Naive B cell (primary cell): ENCODE measurements at regions not wholly inside any gene's neighbourhood (a gene's known extent, or its start where the extent isn't known, plus 50 kb on each side); places are given as distances from the start of the nearest gene placed in this dataset.

Experiments
- ATAC-seq, 2 donors: fragments of 150-1000 bp; cut with Tn5 transposase; 2 replicates each; pipeline ENCODE4 v1.10.0; 2021; ENCODE audit warnings: low read depth in 2 of 2, mild to moderate bottlenecking in 2 of 2, moderate library complexity in 2 of 2
- DNase-seq: peaks from one replicate; pipeline ENCODE4 v3.0.0; 2022
- H3K27ac Mint-ChIP-seq, 6 donors: one replicate each; pipeline ENCODE4 v1.8.0; 2020 to 2022; ENCODE audit warnings: mild to moderate bottlenecking in 6 of 6, mixed read lengths in 6 of 6, moderate library complexity in 5 of 6, inconsistent platforms in 2 of 6
- H3K27me3 Mint-ChIP-seq, 3 donors: one replicate each; pipeline ENCODE4 v1.8.0; 2021 to 2022; ENCODE audit warnings: mixed read lengths in 3 of 3, mild to moderate bottlenecking in 1 of 3
- H3K36me3 Mint-ChIP-seq, 2 donors: one replicate each; pipeline ENCODE4 v1.8.0; 2020 to 2022; ENCODE audit warnings: mixed read lengths in 2 of 2, inconsistent platforms in 1 of 2, mild to moderate bottlenecking in 1 of 2
- H3K4me1 Mint-ChIP-seq, 3 donors: one replicate each; pipeline ENCODE4 v1.8.0; 2020 to 2022; ENCODE audit warnings: mixed read lengths in 3 of 3, inconsistent platforms in 1 of 3, mild to moderate bottlenecking in 1 of 3, moderate library complexity in 1 of 3
- H3K4me3 Mint-ChIP-seq, 8 donors: one replicate each; pipeline ENCODE4 v1.8.0; 2020 to 2022; ENCODE audit warnings: mild to moderate bottlenecking in 8 of 8, mixed read lengths in 8 of 8, moderate library complexity in 8 of 8, inconsistent platforms in 2 of 8
- H3K9me3 Mint-ChIP-seq, 7 donors: one replicate each; pipeline ENCODE4 v1.8.0; 2020 to 2022; ENCODE audit warnings: mixed read lengths in 7 of 7, mild to moderate bottlenecking in 5 of 7, inconsistent platforms in 2 of 7, moderate library complexity in 1 of 7

DNA sequence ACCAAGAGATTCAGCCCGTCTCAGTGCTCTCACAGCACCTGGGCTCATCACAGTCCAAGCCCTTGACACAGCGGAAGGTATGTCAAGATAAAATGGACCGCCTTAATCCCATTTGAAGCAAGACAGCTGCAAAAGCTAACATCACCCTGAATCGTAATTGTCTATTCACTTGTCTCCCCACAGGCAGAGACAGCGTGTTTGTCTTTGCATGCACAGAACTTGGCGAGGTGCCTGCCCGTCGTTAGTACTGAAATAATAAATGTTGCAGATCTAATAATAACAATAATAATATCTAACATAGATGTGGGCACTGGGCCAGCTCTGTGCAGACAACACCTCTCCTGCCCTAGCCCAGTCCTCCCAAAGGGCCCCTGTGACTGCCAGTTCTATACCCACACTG lies 271.7 kb downstream of the NPHP4 start:
- Mint-ChIP-seq H3K27me3 (peaks cover 4 to 6% (median 5%) of the 10 kb centered on the region in 3 donors), H3K4me1 (peaks cover 4 to 22% (median 15%) of the 10 kb centered on the region in 3 donors)

DNA sequence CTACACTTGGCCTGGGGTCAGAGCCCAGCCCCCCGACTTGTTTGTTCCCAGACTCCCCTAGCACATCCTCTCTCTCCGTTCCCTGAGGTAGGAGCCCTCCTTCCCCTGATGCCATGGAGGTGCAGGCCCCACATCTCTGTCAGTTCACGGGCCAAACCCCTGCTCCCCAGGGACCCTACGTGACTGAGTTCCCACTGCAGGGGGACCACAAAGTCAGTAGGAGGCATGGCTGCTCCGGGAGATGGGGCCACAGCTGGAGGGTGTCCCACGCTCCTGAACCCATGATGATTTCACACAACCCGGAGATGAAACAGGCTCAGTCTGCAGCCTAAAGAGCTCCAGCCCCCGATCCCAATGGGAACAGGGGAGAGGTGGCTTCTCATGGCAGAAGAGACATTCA lies 272.2 kb downstream of the NPHP4 start:
- peaks cover 2 to 5% (median 4%) of the 10 kb centered on the region in 3 donors for H3K27me3 Mint-ChIP-seq
- DNase-seq (no peak), ATAC-seq (no peak)
- H3K36me3 Mint-ChIP-seq: peaks cover 0 to 4% of the 10 kb centered on the region in 2 donors
- peaks cover 4 to 22% (median 15%) of the 10 kb centered on the region in 3 donors for H3K4me1 Mint-ChIP-seq
- H3K4me3 Mint-ChIP-seq: no peak overlapping the region
- H3K9me3 Mint-ChIP-seq: peaks cover 0 to 18% (median 11%) of the 10 kb centered on the region in 7 donors
- H3K27ac Mint-ChIP-seq: no peak overlapping the region

More for the DNA sequence above, 271.7 kb downstream of the NPHP4 start:
- H3K4me3 Mint-ChIP-seq: no peak overlapping the region
- H3K36me3 Mint-ChIP-seq: peaks cover 0 to under 1% of the 10 kb centered on the region in 2 donors
- H3K27ac Mint-ChIP-seq: no peak overlapping the region
- peaks cover 0 to 13% (median 8%) of the 10 kb centered on the region in 7 donors for H3K9me3 Mint-ChIP-seq
- no peak for ATAC-seq
- DNase-seq: no peak

DNA sequence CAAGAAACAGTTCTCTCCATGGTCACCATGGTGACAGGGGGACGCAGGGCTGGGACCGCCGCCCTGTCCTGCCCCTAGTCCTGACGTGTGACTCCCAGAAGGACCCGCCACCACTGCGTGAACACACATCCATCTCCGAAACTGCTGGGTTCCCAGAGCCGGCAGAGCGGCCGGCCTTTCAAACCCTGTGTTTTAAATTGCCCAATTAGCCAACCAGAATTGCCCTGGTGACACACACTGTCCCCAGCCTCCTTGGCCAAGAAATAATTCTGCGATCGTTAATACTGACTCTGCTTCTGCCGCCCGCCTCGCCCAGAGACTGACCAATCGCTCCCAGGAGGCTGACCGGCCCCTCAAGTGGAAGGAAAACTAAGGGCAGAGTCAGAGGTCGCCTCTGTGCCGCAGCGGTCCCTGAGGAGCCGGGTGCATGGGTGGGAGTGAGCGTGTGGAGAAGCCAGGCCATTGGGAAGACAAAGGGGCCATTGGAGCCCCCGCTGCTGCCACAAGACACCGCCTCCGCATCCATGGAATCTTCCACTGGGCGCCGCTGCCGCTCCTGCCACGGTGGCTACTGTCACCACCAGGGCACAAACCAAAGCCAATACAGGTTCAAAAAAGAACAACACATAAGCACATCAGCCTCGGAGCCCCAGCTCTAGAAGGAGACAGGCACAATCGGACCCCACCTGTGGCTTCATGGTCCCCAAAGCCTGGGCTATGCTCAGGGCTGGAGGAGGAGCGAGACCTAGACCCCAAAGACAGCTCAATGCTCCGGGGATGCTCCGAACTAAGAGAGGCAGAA lies 273.2 kb downstream of the NPHP4 start:
- Mint-ChIP-seq H3K36me3 (peaks cover 0 to 4% of the 10 kb centered on the region in 2 donors), H3K27me3 (peaks cover 0 to 5% (median 4%) of the 10 kb centered on the region in 3 donors), H3K4me1 (peaks cover 4 to 22% (median 15%) of the 10 kb centered on the region in 3 donors), H3K27ac (no peak overlapping the region), H3K4me3 (no peak overlapping the region), H3K9me3 (peaks cover 0 to 24% (median 15%) of the 10 kb centered on the region in 7 donors)
- ATAC-seq (no peak), DNase-seq (no peak)

DNA sequence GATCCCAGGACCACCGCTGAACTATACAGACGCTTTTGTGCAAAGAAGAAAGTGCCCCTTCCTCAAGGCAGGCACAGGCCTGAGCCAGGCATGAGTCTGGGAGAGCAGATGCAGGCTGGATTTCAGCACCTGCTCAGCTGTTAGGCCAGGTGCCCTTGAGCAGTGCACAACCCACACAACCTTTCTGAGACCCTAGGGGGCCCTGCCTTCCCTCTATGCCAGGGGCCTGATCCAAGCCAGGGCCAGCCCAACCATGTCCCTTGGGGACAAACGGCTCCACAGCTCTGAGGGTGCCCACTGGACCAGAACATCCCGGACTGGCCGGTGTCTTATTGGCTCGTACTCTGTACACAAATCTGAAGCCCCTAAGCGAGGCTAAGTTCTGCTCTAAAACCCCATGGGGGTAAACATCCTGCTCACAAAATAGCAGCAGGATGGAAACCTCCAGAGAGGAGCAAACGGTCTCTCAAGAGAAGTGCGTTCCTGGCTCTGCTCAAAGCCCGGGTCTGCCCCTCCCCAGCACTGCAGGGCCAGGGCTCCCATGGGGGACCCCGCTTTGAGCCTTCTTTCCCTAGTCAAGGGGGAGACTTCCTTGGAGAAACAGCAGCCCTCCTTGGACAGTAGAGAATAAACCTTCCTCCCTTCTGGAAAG lies 275.1 kb downstream of the NPHP4 start:
- H3K27ac Mint-ChIP-seq: peak overlapping the region in 1 of 6 donors; percentile 83
- peaks cover 0 to 5% (median 4%) of the 10 kb centered on the region in 3 donors for H3K27me3 Mint-ChIP-seq
- ATAC-seq (no peak), DNase-seq (no peak)
- peak overlapping the region in 2 of 8 donors; percentile 30 to 33 for H3K4me3 Mint-ChIP-seq
- H3K9me3 Mint-ChIP-seq: peaks cover 0 to 21% (median 15%) of the 10 kb centered on the region in 7 donors
- peaks cover 11 to 23% (median 22%) of the 10 kb centered on the region in 3 donors for H3K4me1 Mint-ChIP-seq
- peaks cover 0 to 4% of the 10 kb centered on the region in 2 donors for H3K36me3 Mint-ChIP-seq

DNA sequence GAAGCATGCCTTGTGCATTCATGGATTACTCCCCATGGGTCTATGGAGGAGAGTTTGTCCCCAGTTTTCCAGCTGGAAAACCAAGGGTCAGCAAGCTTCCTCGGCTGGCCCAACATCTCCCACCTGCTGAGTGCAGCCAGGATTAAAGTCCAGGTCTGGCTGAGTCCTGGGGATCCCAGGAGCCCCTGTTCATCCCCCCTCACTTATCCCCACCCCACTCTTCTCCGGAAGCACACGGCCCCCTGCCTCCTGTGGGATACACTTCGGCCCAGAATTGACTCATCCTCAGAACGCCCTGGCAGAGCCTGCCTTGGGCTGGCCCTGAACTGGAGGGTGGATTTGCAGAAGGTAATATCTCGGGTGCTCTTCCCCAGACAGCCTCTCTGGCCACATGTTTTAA lies 276.1 kb downstream of the NPHP4 start:
- peaks cover 0 to 4% of the 10 kb centered on the region in 2 donors for H3K36me3 Mint-ChIP-seq
- H3K27me3 Mint-ChIP-seq: peaks cover 0 to 5% (median 4%) of the 10 kb centered on the region in 3 donors
- DNase-seq (no peak), ATAC-seq (no peak)
- peaks cover 11 to 23% (median 17%) of the 10 kb centered on the region in 3 donors for H3K4me1 Mint-ChIP-seq
- peaks cover 0 to 21% (median 11%) of the 10 kb centered on the region in 7 donors for H3K9me3 Mint-ChIP-seq
- no peak overlapping the region for H3K27ac Mint-ChIP-seq
- H3K4me3 Mint-ChIP-seq: no peak overlapping the region

DNA sequence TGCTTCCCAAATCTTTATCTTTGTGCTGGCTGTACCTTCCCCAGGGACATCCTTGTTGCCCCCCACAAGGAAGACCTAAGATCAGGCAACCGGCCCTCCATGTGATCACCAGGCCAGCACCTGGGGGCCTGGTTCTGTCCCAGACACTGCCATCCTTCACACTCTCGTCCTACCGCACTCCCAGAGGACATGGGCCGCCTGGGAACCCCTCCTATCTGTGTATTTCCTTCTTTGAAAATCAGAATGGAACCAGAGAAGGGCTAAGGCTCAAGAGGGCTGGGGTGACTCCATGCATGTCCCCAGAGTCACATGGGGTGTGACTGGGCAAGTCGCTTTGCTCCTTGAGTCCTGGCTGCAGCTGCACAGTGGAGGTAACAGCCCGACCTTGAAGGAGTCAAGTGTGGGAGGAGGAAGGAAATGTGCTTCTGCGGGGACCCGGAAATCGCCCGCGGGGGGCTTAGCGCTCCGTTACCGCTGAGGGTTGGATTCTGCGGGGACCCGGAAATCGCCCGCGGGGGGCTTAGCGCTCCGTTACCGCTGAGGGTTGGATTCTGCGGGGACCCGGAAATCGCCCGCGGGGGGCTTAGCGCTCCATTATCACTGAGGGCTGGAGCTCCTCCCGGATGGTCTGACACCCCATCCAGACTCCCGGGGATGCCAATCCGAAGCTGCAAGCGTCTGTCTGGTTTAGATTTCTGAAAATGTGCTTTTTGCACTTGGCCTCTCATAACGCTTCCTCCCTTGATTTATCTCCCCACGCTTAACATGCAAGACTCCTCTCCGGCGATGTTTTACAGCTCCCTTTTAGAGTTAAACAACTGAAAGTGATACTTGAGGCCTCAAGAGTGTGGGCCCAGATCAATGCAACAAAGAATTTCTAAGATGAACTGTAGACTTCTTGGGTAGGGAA lies 278.9 kb downstream of the NPHP4 start:
- peak in 1 of 2 donors; percentile 70 for ATAC-seq
- H3K36me3 Mint-ChIP-seq: peaks cover 0 to 4% of the 10 kb centered on the region in 2 donors
- H3K27ac Mint-ChIP-seq: peak overlapping the region in 3 of 6 donors; percentile 79 to 93 (median 82)
- peaks cover 0 to 5% (median 4%) of the 10 kb centered on the region in 3 donors for H3K27me3 Mint-ChIP-seq
- H3K4me1 Mint-ChIP-seq: peaks cover 15 to 33% (median 22%) of the 10 kb centered on the region in 3 donors
- DNase-seq: no peak
- peak overlapping the region in 4 of 8 donors; percentile 55 to 91 (median 70) for H3K4me3 Mint-ChIP-seq
- H3K9me3 Mint-ChIP-seq: peaks cover 0 to 21% (median 14%) of the 10 kb centered on the region in 7 donors

DNA sequence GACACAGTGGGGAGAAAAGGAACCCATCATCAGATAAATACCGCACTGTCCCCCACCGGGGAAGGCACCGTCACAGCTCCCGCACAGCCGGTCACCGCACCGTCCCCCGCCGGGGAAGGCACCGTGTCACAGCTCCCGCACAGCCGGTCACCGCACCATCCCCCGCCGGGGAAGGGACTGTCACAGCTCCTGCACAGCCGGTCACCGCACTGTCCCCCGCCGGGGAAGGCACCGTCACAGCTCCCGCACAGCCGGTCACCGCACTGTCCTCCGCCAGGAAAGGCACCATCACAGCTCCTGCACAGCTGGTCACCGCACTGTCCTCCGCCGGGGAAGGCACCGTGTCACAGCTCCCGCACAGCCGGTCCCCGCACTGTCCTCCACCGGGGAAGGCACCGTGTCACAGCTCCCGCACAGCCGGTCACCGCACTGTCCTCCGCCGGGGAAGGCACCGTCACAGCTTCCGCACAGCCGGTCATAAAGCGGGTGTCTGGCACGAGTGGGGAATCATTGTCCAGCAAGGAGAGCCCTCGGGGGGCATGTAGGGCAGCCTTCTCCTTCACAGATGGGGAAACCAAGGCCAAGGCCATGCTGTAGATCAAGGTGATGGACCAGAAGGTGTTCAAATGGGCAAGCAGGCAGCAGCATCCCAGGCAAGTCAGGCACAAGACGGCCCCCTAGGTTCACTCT lies 280.1 kb downstream of the NPHP4 start:
- H3K27me3 Mint-ChIP-seq: peaks cover 0 to 4% (median 0%) of the 10 kb centered on the region in 3 donors
- no peak for DNase-seq
- ATAC-seq: no peak
- H3K4me3 Mint-ChIP-seq: no peak overlapping the region
- peaks cover 15 to 27% (median 15%) of the 10 kb centered on the region in 3 donors for H3K4me1 Mint-ChIP-seq
- peaks cover 0 to 21% (median 14%) of the 10 kb centered on the region in 7 donors for H3K9me3 Mint-ChIP-seq
- H3K27ac Mint-ChIP-seq: no peak overlapping the region
- H3K36me3 Mint-ChIP-seq: peaks cover 0 to 4% of the 10 kb centered on the region in 2 donors

DNA sequence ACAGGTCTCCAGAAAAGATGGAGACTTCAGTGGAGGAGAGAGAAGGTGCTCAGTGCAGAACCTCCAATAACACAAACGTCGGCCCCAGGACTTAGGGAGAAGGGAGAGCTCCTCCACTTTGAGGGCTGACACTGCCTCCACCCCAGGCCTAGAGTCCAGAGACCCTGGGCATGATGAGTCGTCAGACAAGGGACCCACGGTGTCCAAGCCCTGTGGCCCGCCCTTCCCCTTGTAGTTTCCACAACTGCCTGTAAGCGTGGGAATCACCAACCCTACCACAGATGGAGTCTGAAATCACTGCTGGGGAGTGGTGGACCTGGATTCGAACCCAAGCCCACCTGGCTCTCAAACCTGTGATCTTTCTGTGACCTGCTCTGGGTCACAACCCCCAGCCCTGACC lies 281.1 kb downstream of the NPHP4 start:
- Mint-ChIP-seq H3K27ac (no peak overlapping the region), H3K27me3 (no peaks in the 10 kb centered on the region), H3K36me3 (peaks cover 0 to 4% of the 10 kb centered on the region in 2 donors), H3K4me1 (peaks cover 5 to 18% (median 11%) of the 10 kb centered on the region in 3 donors), H3K9me3 (peaks cover 2 to 18% (median 14%) of the 10 kb centered on the region in 7 donors), H3K4me3 (peak overlapping the region in 1 of 8 donors; percentile 44)
- ATAC-seq (no peak), DNase-seq (no peak)

DNA sequence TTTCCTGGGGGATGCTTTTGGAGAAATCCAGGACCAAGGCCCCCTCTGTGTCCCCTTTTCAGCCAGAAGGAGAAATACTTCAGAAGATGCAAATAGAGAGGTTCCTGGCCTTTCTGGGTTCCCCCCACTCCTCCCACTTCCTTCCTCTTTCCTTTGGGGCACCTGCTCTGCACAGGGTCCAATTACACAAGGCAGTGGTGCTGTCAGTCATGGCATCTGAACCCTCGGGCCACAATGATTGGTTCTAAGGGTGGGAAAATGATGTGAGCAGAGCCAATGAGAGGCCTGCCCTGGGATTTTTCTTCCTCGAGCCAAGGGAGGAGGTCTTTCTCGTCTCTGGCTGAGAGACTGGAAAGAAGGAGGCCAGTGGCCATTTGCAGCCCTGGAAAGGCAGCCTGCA lies 282.2 kb downstream of the NPHP4 start:
- Mint-ChIP-seq H3K4me1 (peaks cover 5 to 18% (median 11%) of the 10 kb centered on the region in 3 donors), H3K36me3 (no peaks in the 10 kb centered on the region), H3K27ac (no peak overlapping the region), H3K4me3 (no peak overlapping the region), H3K27me3 (no peaks in the 10 kb centered on the region), H3K9me3 (peaks cover 2 to 7% (median 6%) of the 10 kb centered on the region in 7 donors)
- DNase-seq (no peak), ATAC-seq (no peak)

DNA sequence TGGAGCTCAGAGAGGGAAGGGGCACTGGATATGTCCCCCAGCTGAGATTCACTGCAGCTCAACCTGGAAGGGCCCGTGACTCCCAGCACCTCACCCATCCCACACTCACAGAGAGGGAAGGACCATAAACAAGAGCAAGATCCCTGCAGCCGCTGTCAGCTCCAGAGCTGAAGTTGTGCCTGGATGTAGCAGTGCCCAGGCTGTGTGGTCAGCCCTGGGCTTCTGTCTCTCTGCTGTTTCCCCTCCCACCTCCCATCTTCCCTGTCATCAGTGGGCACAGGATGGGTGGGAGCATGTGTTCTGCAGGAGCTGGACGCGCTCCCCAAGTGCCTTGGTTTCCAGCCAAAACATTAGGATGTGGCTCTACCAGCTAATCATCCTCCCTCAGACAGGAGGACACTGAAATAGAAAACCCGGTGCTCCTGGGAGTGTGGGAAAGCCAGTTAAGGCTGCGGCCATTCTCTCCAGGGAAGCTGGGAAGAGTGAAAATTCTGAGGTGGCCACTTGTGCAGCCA lies 282.7 kb downstream of the NPHP4 start:
- peaks cover 5 to 18% (median 11%) of the 10 kb centered on the region in 3 donors for H3K4me1 Mint-ChIP-seq
- DNase-seq (no peak), ATAC-seq (no peak)
- peaks cover 1 to 5% (median 2%) of the 10 kb centered on the region in 7 donors for H3K9me3 Mint-ChIP-seq
- peak overlapping the region in 1 of 6 donors; percentile 6 for H3K27ac Mint-ChIP-seq
- H3K4me3 Mint-ChIP-seq: no peak overlapping the region
- no peaks in the 10 kb centered on the region for H3K36me3 Mint-ChIP-seq
- no peaks in the 10 kb centered on the region for H3K27me3 Mint-ChIP-seq

DNA sequence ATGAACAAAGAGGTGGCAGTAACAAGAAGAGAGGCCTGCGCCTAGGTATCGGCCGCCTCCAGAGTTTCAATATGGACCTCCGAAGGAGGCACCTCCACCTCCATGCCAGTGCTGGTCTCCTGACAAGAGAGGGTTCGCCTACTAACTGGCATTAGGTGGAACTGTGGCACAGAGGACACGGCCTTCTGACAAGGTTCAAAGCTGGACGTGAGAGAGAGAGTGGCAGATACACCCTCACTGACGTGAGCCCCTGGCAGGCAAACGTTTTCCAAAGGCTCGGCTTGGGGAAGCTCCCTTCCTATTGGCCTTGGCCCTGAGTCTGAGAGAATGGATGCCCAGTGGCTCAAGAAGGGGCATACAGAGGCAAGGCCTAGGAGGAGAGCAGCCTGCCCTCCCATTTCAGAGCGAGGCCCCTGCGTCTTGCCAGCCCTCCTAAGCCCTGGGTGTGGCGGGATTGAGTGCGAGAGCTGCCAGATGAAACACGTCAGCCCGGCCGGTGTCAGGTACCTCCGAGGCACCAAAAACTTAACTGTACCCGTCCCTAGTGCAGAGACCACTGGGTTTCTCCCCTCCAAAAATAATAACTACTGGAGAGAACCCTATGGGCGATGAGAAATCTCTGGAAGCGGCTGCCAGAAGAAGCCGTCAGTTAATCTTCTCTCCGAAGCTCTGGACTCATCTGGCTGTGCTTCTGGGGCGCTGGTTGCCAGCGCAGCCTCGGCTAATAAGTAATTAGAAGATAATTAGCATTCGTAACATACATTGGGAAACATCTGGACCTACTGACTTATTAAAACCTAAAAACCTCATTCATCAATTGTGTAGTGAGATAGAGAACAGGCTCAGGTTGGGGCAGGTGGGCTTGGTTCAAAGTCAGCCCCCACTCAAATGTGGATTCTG lies 283.6 kb downstream of the NPHP4 start:
- no peak overlapping the region for H3K27ac Mint-ChIP-seq
- H3K36me3 Mint-ChIP-seq: no peaks in the 10 kb centered on the region
- no peaks in the 10 kb centered on the region for H3K27me3 Mint-ChIP-seq
- peaks cover 0 to 5% (median 2%) of the 10 kb centered on the region in 7 donors for H3K9me3 Mint-ChIP-seq
- ATAC-seq (no peak), DNase-seq (no peak)
- H3K4me3 Mint-ChIP-seq: peak overlapping the region in 1 of 8 donors; percentile 40
- peaks cover 5 to 18% (median 7%) of the 10 kb centered on the region in 3 donors for H3K4me1 Mint-ChIP-seq
